Breast epithelium (tissue), 4 donors: ENCODE measurements at regions not wholly inside any gene's neighbourhood (a gene's known extent, or its start where the extent isn't known, plus 50 kb on each side); places are given as distances from the start of the nearest gene placed in this dataset.
A peak's percentile ranks its signal among the peaks of the same experiment; 100 is the strongest.

Experiments
- DNase-seq, 2 donors: peaks; one replicate each; pipeline ENCODE4 v3.0.0-alpha.2; 2019; ENCODE audit warnings: low spot score in 2 of 2
- H3K27ac ChIP-seq, 2 donors: fragments of 200-600 bp; sonication (generic) in 1 of 2; one replicate each; pipeline ENCODE4 v1.5.1; 2016 to 2019; ENCODE audit warnings: mild to moderate bottlenecking in 1 of 2
- H3K27me3 ChIP-seq, 2 donors: fragments of 200-600 bp; sonication (generic) in 1 of 2; one replicate each; pipeline versions ENCODE4 v1.5.1 to v1.6.0; 2017 to 2019; ENCODE audit warnings: control low read depth in 1 of 2, mild to moderate bottlenecking in 1 of 2
- H3K36me3 ChIP-seq: fragments of 200-600 bp; one replicate; pipeline ENCODE4 v1.5.1; 2019
- H3K4me1 ChIP-seq, 2 donors: fragments of 200-600 bp; sonication (generic); one replicate each; pipeline ENCODE4 v1.5.1; 2016 to 2019; ENCODE audit warnings: control low read depth in 1 of 2
- H3K4me3 ChIP-seq, 3 donors: fragments of 200-600 bp; sonication (generic); 1 replicate in 2 of 3; 2 replicates in 1 of 3; pipeline ENCODE4 v1.5.1; 2016 to 2019; ENCODE audit warnings: mild to moderate bottlenecking in 3 of 3, moderate library complexity in 2 of 3
- H3K9me3 ChIP-seq, 2 donors: fragments of 200-600 bp; sonication (generic) in 1 of 2; one replicate each; pipeline ENCODE4 v1.5.1; 2016 to 2019; ENCODE audit warnings: control low read depth in 1 of 2
- POLR2A ChIP-seq: fragments of 450-650 bp; IDR thresholded peaks from one replicate; pipeline ENCODE4 v1.6.1; 2016; ENCODE audit warnings: antibody characterized with exemption, mild to moderate bottlenecking, moderate library complexity
- POLR2AphosphoS5 ChIP-seq, 3 donors: sonication (generic); formaldehyde crosslinking; IDR thresholded peaks; one replicate each; pipeline ENCODE4 v1.6.1; 2017; ENCODE audit warnings: antibody characterized with exemption in 3 of 3
- intact Hi-C: fragments of 100-400 bp; cut with DNase I; formaldehyde crosslinking; loops from one replicate; pipeline ENCODE4 v1.15.1; 2023; ENCODE audit warnings: low total_unique reads
- TF ChIP-seq, protein P1 (sequence below), 3 donors: fragments of 450-650 bp; IDR thresholded peaks; one replicate each; pipeline ENCODE4 v1.5.1; 2016 to 2017; ENCODE audit warnings: antibody characterized with exemption in 3 of 3, mild to moderate bottlenecking in 3 of 3, moderate library complexity in 3 of 3

- TF ChIP-seq POLR2AphosphoS5 (IDR thresholded peaks at IDR 0.05) (no peak), POLR2A (no peak)
- TF ChIP-seq, protein P1, sequence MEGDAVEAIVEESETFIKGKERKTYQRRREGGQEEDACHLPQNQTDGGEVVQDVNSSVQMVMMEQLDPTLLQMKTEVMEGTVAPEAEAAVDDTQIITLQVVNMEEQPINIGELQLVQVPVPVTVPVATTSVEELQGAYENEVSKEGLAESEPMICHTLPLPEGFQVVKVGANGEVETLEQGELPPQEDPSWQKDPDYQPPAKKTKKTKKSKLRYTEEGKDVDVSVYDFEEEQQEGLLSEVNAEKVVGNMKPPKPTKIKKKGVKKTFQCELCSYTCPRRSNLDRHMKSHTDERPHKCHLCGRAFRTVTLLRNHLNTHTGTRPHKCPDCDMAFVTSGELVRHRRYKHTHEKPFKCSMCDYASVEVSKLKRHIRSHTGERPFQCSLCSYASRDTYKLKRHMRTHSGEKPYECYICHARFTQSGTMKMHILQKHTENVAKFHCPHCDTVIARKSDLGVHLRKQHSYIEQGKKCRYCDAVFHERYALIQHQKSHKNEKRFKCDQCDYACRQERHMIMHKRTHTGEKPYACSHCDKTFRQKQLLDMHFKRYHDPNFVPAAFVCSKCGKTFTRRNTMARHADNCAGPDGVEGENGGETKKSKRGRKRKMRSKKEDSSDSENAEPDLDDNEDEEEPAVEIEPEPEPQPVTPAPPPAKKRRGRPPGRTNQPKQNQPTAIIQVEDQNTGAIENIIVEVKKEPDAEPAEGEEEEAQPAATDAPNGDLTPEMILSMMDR (IDR thresholded peaks at IDR 0.05): no peak
- Histone ChIP-seq H3K27ac (peak overlapping the region in 1 of 2 donors; percentile 33), H3K27me3 (no peaks in the 10 kb centered on the region), H3K36me3 (no peaks in the 10 kb centered on the region), H3K9me3 (no peaks in the 10 kb centered on the region), H3K4me3 (no peak overlapping the region), H3K4me1 (no peaks in the 10 kb centered on the region)
- intact Hi-C loops: no loop called here
- peak in 1 of 2 donors; percentile 64 for DNase-seq
Observed at GRCh38 chr7:98056580-98056979, 50.1 kb upstream of the LMTK2 start.
